ENCODE measurements at regions not wholly inside any gene's neighbourhood (a gene's known extent, or its start where the extent isn't known, plus 50 kb on each side); places are given as distances from the start of the nearest gene placed in this dataset.

DNA sequence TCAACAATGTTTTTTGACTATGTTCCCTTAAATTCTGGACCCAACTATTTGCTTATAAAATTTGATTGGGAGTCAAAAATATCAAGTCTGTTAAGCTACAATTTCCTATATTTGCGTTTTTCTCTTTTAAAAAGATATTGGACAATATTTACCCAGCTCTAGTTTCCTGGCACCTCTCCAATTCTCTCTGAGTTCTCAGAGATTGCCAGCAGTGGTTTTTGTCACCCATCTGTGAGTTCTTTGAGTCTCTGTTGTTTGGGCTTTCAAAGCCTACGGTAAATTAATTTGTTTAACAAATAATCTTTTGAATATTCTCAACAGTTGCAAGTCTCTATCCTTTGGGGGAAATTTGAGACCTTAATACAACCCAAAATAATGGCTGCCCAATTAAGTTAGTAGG lies 174.2 kb upstream of the PUM3 start:
- TF ChIP-seq, protein P1, sequence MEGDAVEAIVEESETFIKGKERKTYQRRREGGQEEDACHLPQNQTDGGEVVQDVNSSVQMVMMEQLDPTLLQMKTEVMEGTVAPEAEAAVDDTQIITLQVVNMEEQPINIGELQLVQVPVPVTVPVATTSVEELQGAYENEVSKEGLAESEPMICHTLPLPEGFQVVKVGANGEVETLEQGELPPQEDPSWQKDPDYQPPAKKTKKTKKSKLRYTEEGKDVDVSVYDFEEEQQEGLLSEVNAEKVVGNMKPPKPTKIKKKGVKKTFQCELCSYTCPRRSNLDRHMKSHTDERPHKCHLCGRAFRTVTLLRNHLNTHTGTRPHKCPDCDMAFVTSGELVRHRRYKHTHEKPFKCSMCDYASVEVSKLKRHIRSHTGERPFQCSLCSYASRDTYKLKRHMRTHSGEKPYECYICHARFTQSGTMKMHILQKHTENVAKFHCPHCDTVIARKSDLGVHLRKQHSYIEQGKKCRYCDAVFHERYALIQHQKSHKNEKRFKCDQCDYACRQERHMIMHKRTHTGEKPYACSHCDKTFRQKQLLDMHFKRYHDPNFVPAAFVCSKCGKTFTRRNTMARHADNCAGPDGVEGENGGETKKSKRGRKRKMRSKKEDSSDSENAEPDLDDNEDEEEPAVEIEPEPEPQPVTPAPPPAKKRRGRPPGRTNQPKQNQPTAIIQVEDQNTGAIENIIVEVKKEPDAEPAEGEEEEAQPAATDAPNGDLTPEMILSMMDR (IDR thresholded peaks at IDR 0.05): no peak
- no peak for TF ChIP-seq POLR2A (IDR thresholded peaks at IDR 0.05)

All from lower leg skin (tissue), 3 donors.